Neural crest cell (in vitro differentiated cells): ENCODE measurements at regions not wholly inside any gene's neighbourhood (a gene's known extent, or its start where the extent isn't known, plus 50 kb on each side); places are given as distances from the start of the nearest gene placed in this dataset.

Experiments used
- DNase-seq: peaks from one replicate; pipeline ENCODE4 v3.0.0; 2021; ENCODE audit warnings: low read depth, mixed read lengths, low spot score
- H3K27ac Mint-ChIP-seq: one replicate; pipeline ENCODE4 v1.8.0; 2021; ENCODE audit warnings: mild to moderate bottlenecking, mixed read lengths; ENCODE audit not compliant: unreplicated experiment
- H3K27me3 Mint-ChIP-seq: 2 replicates; pipeline ENCODE4 v1.8.0; 2021; ENCODE audit warnings: low read depth, mild to moderate bottlenecking, mixed read lengths
- H3K36me3 Mint-ChIP-seq: 2 replicates; pipeline ENCODE4 v1.8.0; 2021; ENCODE audit warnings: low read depth, mild to moderate bottlenecking, mixed read lengths
- H3K4me1 Mint-ChIP-seq: 2 replicates; pipeline ENCODE4 v1.8.0; 2021; ENCODE audit warnings: mixed read lengths
- H3K4me3 Mint-ChIP-seq: one replicate; pipeline ENCODE4 v1.8.0; 2021; ENCODE audit warnings: mild to moderate bottlenecking, mixed read lengths
- H3K9me3 Mint-ChIP-seq: 2 replicates; pipeline ENCODE4 v1.8.0; 2021; ENCODE audit warnings: mixed read lengths
- TF ChIP-seq, protein P1 (sequence below): fragments of 200-600 bp; sonication (generic); conservative IDR thresholded peaks from 2 replicates; pipeline ENCODE4 v1.5.0; 2021; ENCODE audit warnings: antibody characterized with exemption, mild to moderate bottlenecking

DNA sequence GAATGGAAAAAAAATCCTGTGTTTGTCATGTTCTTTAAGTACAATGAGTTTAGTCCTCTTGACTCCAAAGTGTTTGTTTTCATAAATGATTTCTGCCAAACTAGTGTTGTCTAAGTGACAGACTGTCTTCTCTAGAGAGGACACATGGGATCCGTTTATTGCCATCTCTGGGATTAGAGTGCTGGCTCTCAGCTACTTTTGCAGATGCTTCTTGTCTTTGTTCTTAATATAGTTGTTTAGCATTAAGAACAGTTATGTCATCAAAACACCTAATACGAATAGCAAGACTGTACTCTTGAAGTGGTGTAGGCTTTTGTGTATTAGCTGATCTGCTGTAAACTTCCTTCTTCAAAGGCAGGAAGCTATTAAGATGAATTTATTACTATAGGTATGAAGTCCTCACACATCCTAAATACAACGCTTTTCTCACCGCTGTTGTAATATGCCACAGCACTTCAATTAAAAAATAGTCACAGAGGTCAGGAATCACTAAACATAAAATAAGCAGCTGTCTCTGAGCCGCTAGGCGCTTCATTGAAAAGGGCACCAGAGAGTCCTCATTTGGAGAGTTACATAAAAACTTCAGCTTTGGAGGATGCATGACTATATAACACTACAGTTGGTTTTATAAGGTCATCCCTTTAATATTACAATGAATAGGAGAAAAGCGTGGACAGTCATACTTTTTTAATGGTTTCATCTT is 128.3 kb upstream of the ZNF385D start:
- no peak overlapping the region for H3K27ac Mint-ChIP-seq
- H3K4me1 Mint-ChIP-seq, result no peaks in the 10 kb centered on the region
- H3K4me3 Mint-ChIP-seq, result no peak overlapping the region
- no peak for DNase-seq
- TF ChIP-seq, protein P1, sequence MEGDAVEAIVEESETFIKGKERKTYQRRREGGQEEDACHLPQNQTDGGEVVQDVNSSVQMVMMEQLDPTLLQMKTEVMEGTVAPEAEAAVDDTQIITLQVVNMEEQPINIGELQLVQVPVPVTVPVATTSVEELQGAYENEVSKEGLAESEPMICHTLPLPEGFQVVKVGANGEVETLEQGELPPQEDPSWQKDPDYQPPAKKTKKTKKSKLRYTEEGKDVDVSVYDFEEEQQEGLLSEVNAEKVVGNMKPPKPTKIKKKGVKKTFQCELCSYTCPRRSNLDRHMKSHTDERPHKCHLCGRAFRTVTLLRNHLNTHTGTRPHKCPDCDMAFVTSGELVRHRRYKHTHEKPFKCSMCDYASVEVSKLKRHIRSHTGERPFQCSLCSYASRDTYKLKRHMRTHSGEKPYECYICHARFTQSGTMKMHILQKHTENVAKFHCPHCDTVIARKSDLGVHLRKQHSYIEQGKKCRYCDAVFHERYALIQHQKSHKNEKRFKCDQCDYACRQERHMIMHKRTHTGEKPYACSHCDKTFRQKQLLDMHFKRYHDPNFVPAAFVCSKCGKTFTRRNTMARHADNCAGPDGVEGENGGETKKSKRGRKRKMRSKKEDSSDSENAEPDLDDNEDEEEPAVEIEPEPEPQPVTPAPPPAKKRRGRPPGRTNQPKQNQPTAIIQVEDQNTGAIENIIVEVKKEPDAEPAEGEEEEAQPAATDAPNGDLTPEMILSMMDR, result no peak
- H3K36me3 Mint-ChIP-seq, result peaks cover 2% of the 10 kb centered on the region
- H3K9me3 Mint-ChIP-seq, result peaks cover 4% of the 10 kb centered on the region
- H3K27me3 Mint-ChIP-seq, result no peaks in the 10 kb centered on the region

DNA sequence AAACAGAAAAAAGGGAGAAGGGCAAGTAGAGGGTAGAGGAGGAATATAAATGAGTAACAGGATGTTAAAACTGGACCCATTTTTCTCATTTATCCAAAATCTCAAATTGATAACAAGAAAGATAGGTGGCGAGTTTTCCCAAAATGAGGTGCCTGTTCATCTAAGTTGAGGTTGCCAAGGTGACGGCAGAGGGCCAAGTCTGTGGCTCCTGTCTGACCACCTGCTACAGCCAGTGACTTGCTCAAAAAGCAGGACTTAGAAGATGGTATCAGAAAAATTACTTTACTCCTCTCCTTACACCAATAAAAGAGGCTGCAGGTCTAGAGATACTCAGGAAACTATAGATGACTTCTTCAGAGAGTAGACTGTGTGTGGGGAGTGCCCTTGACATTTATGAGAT is 137.6 kb upstream of the ZNF385D start:
- Mint-ChIP-seq H3K27ac (no peak overlapping the region), H3K27me3 (no peaks in the 10 kb centered on the region), H3K9me3 (no peaks in the 10 kb centered on the region), H3K4me3 (no peak overlapping the region), H3K4me1 (no peaks in the 10 kb centered on the region), H3K36me3 (no peaks in the 10 kb centered on the region)
- TF ChIP-seq, protein P1, result no peak
- no peak for DNase-seq

DNA sequence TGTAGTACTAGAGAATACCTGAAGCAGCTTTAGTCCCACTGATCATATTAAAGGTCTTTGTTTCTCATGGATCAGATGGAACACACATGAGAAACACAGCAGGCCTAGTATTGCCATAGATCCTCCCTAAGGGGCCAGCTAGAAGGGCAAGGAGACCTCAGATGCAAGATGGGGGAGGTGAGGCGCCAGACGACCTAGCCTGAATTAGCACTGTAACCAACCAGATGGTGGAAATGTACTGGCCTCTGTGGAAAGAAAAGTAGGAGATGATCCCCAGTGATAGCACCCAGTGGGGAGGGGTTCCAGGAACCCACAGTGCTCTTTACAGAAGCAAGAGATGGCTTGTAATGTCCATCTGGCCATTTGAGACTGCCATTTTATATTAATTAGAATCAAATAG is 138.2 kb upstream of the ZNF385D start:
- H3K9me3 Mint-ChIP-seq, result no peaks in the 10 kb centered on the region
- TF ChIP-seq, protein P1, result no peak
- no peak for DNase-seq

DNA sequence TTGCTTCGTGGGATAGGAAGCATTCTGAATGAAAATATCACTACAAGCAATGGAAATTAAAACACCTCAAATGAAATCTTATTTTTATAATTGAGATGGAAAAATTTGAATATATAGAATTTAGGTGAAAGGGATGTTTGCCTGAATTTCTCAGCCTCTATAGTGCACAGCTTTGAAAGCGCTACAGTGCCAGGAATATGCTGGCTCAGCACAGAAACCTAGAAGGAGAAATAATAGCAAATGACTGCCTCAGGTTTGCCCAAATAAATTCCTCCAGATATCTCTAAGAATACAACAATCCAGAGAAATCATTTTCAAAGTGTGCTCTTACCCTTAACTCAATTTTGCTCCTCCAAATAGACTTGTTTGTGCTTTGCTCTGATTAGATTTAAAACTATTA is 141.1 kb upstream of the ZNF385D start:
- Mint-ChIP-seq H3K9me3 (no peaks in the 10 kb centered on the region), H3K27ac (no peak overlapping the region), H3K27me3 (no peaks in the 10 kb centered on the region), H3K36me3 (no peaks in the 10 kb centered on the region), H3K4me3 (no peak overlapping the region), H3K4me1 (no peaks in the 10 kb centered on the region)
- TF ChIP-seq, protein P1, result no peak
- no peak for DNase-seq

More for the DNA sequence above, 138.2 kb upstream of the ZNF385D start:
- H3K4me3 Mint-ChIP-seq, result no peak overlapping the region
- no peak overlapping the region for H3K27ac Mint-ChIP-seq
- H3K4me1 Mint-ChIP-seq, result no peaks in the 10 kb centered on the region
- no peaks in the 10 kb centered on the region for H3K27me3 Mint-ChIP-seq
- no peaks in the 10 kb centered on the region for H3K36me3 Mint-ChIP-seq

DNA sequence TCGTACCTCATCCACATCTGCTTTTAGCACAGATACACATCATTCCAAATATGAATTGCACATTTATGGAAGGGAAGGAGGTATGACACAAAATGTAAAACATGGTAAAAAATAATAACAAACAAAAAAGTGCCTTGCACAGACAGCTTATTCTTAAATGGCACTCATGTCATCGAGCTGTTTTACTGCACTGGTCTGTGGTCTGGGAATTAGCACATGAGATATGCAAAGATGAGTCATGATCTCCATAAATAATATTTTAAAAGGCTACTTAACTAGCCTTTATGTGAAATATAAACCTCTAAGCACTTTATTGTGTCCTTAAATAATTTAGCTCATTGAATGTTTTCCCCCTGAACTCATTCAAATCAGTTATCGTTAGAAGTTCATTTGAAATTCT is 142.2 kb upstream of the ZNF385D start:
- Mint-ChIP-seq H3K4me3 (no peak overlapping the region), H3K4me1 (no peaks in the 10 kb centered on the region), H3K9me3 (no peaks in the 10 kb centered on the region), H3K27ac (no peak overlapping the region), H3K27me3 (no peaks in the 10 kb centered on the region), H3K36me3 (no peaks in the 10 kb centered on the region)
- TF ChIP-seq, protein P1, result no peak
- no peak for DNase-seq
